Trophoblast cell (in vitro differentiated cells and primary cell): ENCODE measurements at regions not wholly inside any gene's neighbourhood (a gene's known extent, or its start where the extent isn't known, plus 50 kb on each side); places are given as distances from the start of the nearest gene placed in this dataset.
A peak's percentile ranks its signal among the peaks of the same experiment; 100 is the strongest.

Source experiments
- DNase-seq, 2 donors: peaks; one replicate each; pipeline ENCODE4 v3.0.0-alpha.2; 2016
- H2AFZ ChIP-seq: 2 replicates; pipeline ENCODE4 v1.6.1; 2013; ENCODE audit warnings: low read length, moderate library complexity, mild to moderate bottlenecking; ENCODE audit not compliant: insufficient read depth, poor library complexity
- H2AK5ac ChIP-seq: 2 replicates; pipeline ENCODE4 v1.6.1; 2013; ENCODE audit warnings: mild to moderate bottlenecking, low read length
- H2BK120ac ChIP-seq: 2 replicates; pipeline ENCODE4 v1.6.1; 2013; ENCODE audit warnings: low read length, mild to moderate bottlenecking, moderate library complexity; ENCODE audit not compliant: insufficient read depth, poor library complexity
- H2BK12ac ChIP-seq: 2 replicates; pipeline ENCODE4 v1.6.1; 2013; ENCODE audit warnings: mild to moderate bottlenecking, low read length, moderate library complexity
- H2BK5ac ChIP-seq: 2 replicates; pipeline ENCODE4 v1.6.1; 2013; ENCODE audit warnings: low read length, low read depth, moderate library complexity, mild to moderate bottlenecking; ENCODE audit not compliant: poor library complexity
- H3K14ac ChIP-seq: 2 replicates; pipeline ENCODE4 v1.6.1; 2013; ENCODE audit warnings: mild to moderate bottlenecking, low read length
- H3K18ac ChIP-seq: 2 replicates; pipeline ENCODE4 v1.6.1; 2013; ENCODE audit warnings: mild to moderate bottlenecking, low read length
- H3K23ac ChIP-seq: 2 replicates; pipeline ENCODE4 v1.6.1; 2013; ENCODE audit warnings: low read length
- H3K27ac ChIP-seq: 2 replicates; pipeline ENCODE4 v1.5.1; 2013; ENCODE audit warnings: low read depth, mild to moderate bottlenecking, inconsistent platforms, low read length, moderate library complexity
- H3K27me3 ChIP-seq: 2 replicates; pipeline ENCODE4 v1.6.1; 2013; ENCODE audit warnings: inconsistent platforms, mild to moderate bottlenecking, low read length, moderate library complexity; ENCODE audit not compliant: insufficient read depth
- H3K36me3 ChIP-seq, 2 experiments: 1 replicate in 1 of 2; 2 replicates in 1 of 2; pipeline ENCODE4 v1.6.1; 2013; ENCODE audit warnings: low read length in 2 of 2, mild to moderate bottlenecking in 2 of 2, moderate library complexity in 1 of 2; ENCODE audit not compliant: insufficient read depth in 2 of 2, control insufficient read depth in 1 of 2
- H3K4ac ChIP-seq: 2 replicates; pipeline ENCODE4 v1.6.1; 2013; ENCODE audit warnings: low read depth, mild to moderate bottlenecking, low read length, moderate library complexity
- H3K4me1 ChIP-seq, 2 experiments: 1 replicate in 1 of 2; 2 replicates in 1 of 2; pipeline ENCODE4 v1.6.1; 2013; ENCODE audit warnings: low read length in 2 of 2, mild to moderate bottlenecking in 2 of 2, moderate library complexity in 1 of 2; ENCODE audit not compliant: insufficient read depth in 2 of 2, control insufficient read depth in 1 of 2
- H3K4me2 ChIP-seq: 2 replicates; pipeline ENCODE4 v1.6.1; 2013; ENCODE audit warnings: inconsistent platforms, mild to moderate bottlenecking, low read length, moderate library complexity
- H3K4me3 ChIP-seq: 2 replicates; pipeline ENCODE4 v1.5.1; 2013; ENCODE audit warnings: mild to moderate bottlenecking, low read depth, low read length, inconsistent platforms
- H3K79me1 ChIP-seq: one replicate; pipeline ENCODE4 v1.6.1; 2013; ENCODE audit warnings: low read length
- H3K79me2 ChIP-seq: 2 replicates; pipeline ENCODE4 v1.6.1; 2013; ENCODE audit warnings: low read length, mild to moderate bottlenecking; ENCODE audit not compliant: control insufficient read depth, insufficient read depth, poor library complexity
- H3K9ac ChIP-seq: 2 replicates; pipeline ENCODE4 v1.6.1; 2013; ENCODE audit warnings: mild to moderate bottlenecking, low read length
- H3K9me3 ChIP-seq: 2 replicates; pipeline ENCODE4 v1.6.1; 2013; ENCODE audit warnings: low read depth, mild to moderate bottlenecking, control low read depth, inconsistent platforms, low read length; ENCODE audit not compliant: insufficient read depth
- H4K12ac ChIP-seq: 2 replicates; pipeline ENCODE4 v1.6.1; 2013; ENCODE audit warnings: low read depth, mild to moderate bottlenecking, low read length, moderate library complexity
- H4K8ac ChIP-seq: 2 replicates; pipeline ENCODE4 v1.6.1; 2013; ENCODE audit warnings: low read depth, mild to moderate bottlenecking, low read length, moderate library complexity
- H4K91ac ChIP-seq: one replicate; pipeline ENCODE4 v1.6.1; 2013; ENCODE audit warnings: low read depth, mild to moderate bottlenecking, low read length, moderate library complexity
- WGBS: extraction: QIAGEN DNeasy Blood & Tissue Kit; methylation state at CpG from one replicate; pipeline ENCODE4 v1.1.7; 2013; ENCODE audit warnings: missing lambda C conversion rate; ENCODE audit not compliant: insufficient read length, insufficient coverage; ENCODE audit errors: extremely low coverage; 5-methylcytosine and 5-hydroxymethylcytosine counted together

- Histone ChIP-seq H3K4ac (no peak overlapping the region), H2AFZ (no peak overlapping the region), H3K9me3 (no peaks in the 10 kb centered on the region), H3K4me1 (peaks cover 0 to 5% of the 10 kb centered on the region in 2 experiments), H3K27ac (no peak overlapping the region), H3K36me3 (no peaks in the 10 kb centered on the region), H3K14ac (no peak overlapping the region), H3K79me2 (no peaks in the 10 kb centered on the region), H3K4me2 (no peak overlapping the region), H2BK120ac (no peak overlapping the region), H3K79me1 (peaks cover 3% of the 10 kb centered on the region), H3K18ac (no peak overlapping the region), H3K9ac (no peak overlapping the region), H2BK5ac (no peak overlapping the region), H3K27me3 (no peaks in the 10 kb centered on the region), H4K91ac (no peak overlapping the region), H4K12ac (no peak overlapping the region), H3K23ac (no peak overlapping the region), H2BK12ac (no peak overlapping the region), H4K8ac (no peak overlapping the region), H2AK5ac (no peak overlapping the region), H3K4me3 (no peak overlapping the region)
- no CpG with 5 or more reads among the region's 2 CpGs for WGBS
- no peak for DNase-seq
Measured at GRCh38 chr2:223536546-223536945, 65.6 kb downstream of the SCG2 start.

- Histone ChIP-seq H2BK5ac (no peak overlapping the region), H4K12ac (no peak overlapping the region), H3K27me3 (no peaks in the 10 kb centered on the region), H2BK120ac (no peak overlapping the region), H3K4ac (no peak overlapping the region), H4K91ac (no peak overlapping the region), H3K27ac (no peak overlapping the region), H2BK12ac (no peak overlapping the region), H2AK5ac (no peak overlapping the region), H3K4me2 (no peak overlapping the region), H3K9me3 (no peaks in the 10 kb centered on the region), H3K79me2 (no peaks in the 10 kb centered on the region), H3K23ac (no peak overlapping the region), H3K9ac (no peak overlapping the region), H3K79me1 (peaks cover 3% of the 10 kb centered on the region), H3K4me1 (peaks cover 0 to 5% of the 10 kb centered on the region in 2 experiments), H3K36me3 (no peaks in the 10 kb centered on the region), H3K18ac (no peak overlapping the region), H3K14ac (no peak overlapping the region), H4K8ac (no peak overlapping the region), H2AFZ (no peak overlapping the region), H3K4me3 (no peak overlapping the region)
- WGBS, result no CpG with 5 or more reads among the region's 1 CpG
- no peak for DNase-seq
Measured at GRCh38 chr2:223537115-223537514, 65.0 kb downstream of the SCG2 start.

- H4K8ac ChIP-seq, result no peak overlapping the region
- H3K18ac ChIP-seq, result no peak overlapping the region
- no peaks in the 10 kb centered on the region for H3K27me3 ChIP-seq
- H2AK5ac ChIP-seq, result no peak overlapping the region
- no peak overlapping the region for H3K4me3 ChIP-seq
- no peak overlapping the region for H2AFZ ChIP-seq
- H3K27ac ChIP-seq, result no peak overlapping the region
- peaks cover 3% of the 10 kb centered on the region for H3K79me1 ChIP-seq
- H4K91ac ChIP-seq, result no peak overlapping the region
- no peak for DNase-seq
- no peak overlapping the region for H2BK120ac ChIP-seq
- no peak overlapping the region for H3K23ac ChIP-seq
- H3K9ac ChIP-seq, result no peak overlapping the region
- H3K4me2 ChIP-seq, result no peak overlapping the region
- no peak overlapping the region for H3K14ac ChIP-seq
- H3K79me2 ChIP-seq, result no peaks in the 10 kb centered on the region
- H3K36me3 ChIP-seq, result no peaks in the 10 kb centered on the region
- no peak overlapping the region for H3K4ac ChIP-seq
- peaks cover 0 to 5% of the 10 kb centered on the region in 2 experiments for H3K4me1 ChIP-seq
- no peak overlapping the region for H2BK5ac ChIP-seq
- peak overlapping the region; percentile 90 for H2BK12ac ChIP-seq
- no peak overlapping the region for H4K12ac ChIP-seq
- H3K9me3 ChIP-seq, result no peaks in the 10 kb centered on the region
- WGBS, result no CpG with 5 or more reads among the region's 5 CpGs
Measured at GRCh38 chr2:223537651-223538601, 64.2 kb downstream of the SCG2 start.

- H3K36me3 ChIP-seq, result no peaks in the 10 kb centered on the region
- H3K4ac ChIP-seq, result no peak overlapping the region
- no peak overlapping the region for H3K4me2 ChIP-seq
- H3K9me3 ChIP-seq, result no peaks in the 10 kb centered on the region
- H4K91ac ChIP-seq, result no peak overlapping the region
- H3K18ac ChIP-seq, result no peak overlapping the region
- H3K79me1 ChIP-seq, result peaks cover 3% of the 10 kb centered on the region
- no peak overlapping the region for H3K9ac ChIP-seq
- H4K8ac ChIP-seq, result no peak overlapping the region
- no peaks in the 10 kb centered on the region for H3K79me2 ChIP-seq
- H3K4me3 ChIP-seq, result no peak overlapping the region
- H3K4me1 ChIP-seq, result peaks cover 0 to 5% of the 10 kb centered on the region in 2 experiments
- no peak overlapping the region for H3K27ac ChIP-seq
- no peaks in the 10 kb centered on the region for H3K27me3 ChIP-seq
- H3K14ac ChIP-seq, result no peak overlapping the region
- no peak overlapping the region for H2AFZ ChIP-seq
- whole genome bisulfite sequencing, result no CpG with 5 or more reads among the region's 8 CpGs
- H2BK5ac ChIP-seq, result no peak overlapping the region
- H3K23ac ChIP-seq, result no peak overlapping the region
- no peak overlapping the region for H2AK5ac ChIP-seq
- H4K12ac ChIP-seq, result no peak overlapping the region
- H2BK12ac ChIP-seq, result no peak overlapping the region
- no peak for DNase-seq
- no peak overlapping the region for H2BK120ac ChIP-seq
Measured at GRCh38 chr2:223538920-223539440, 63.2 kb downstream of the SCG2 start.
